HFFc6 (cell line): ENCODE measurements at regions not wholly inside any gene's neighbourhood (a gene's known extent, or its start where the extent isn't known, plus 50 kb on each side); places are given as distances from the start of the nearest gene placed in this dataset.
"Not testable (repeated sequence)": the region's sequence is repeated elsewhere in the genome, so short reads cannot be mapped to it uniquely, and the experiment has no call there.

ENCODE experiments used
- DNase-seq: peaks from one replicate; pipeline ENCODE4 v3.0.0-alpha.2; 2018
- H3K27ac Mint-ChIP-seq: 2 replicates; pipeline ENCODE4 v1.8.0; 2020; ENCODE audit warnings: mild to moderate bottlenecking, mixed read lengths
- H3K27me3 Mint-ChIP-seq: 2 replicates; pipeline ENCODE4 v1.8.0; 2021; ENCODE audit warnings: mild to moderate bottlenecking, moderate library complexity, mixed read lengths; ENCODE audit not compliant: insufficient read depth
- H3K36me3 Mint-ChIP-seq: 2 replicates; pipeline ENCODE4 v1.8.0; 2021; ENCODE audit warnings: low read depth, mixed read lengths
- H3K4me1 Mint-ChIP-seq: 2 replicates; pipeline ENCODE4 v1.8.0; 2020; ENCODE audit warnings: low read depth, mixed read lengths
- H3K4me3 Mint-ChIP-seq: 2 replicates; pipeline ENCODE4 v1.8.0; 2020; ENCODE audit warnings: mild to moderate bottlenecking, moderate library complexity, mixed read lengths
- H3K9me3 Mint-ChIP-seq: 2 replicates; pipeline ENCODE4 v1.8.0; 2020; ENCODE audit warnings: mild to moderate bottlenecking, mixed read lengths
- CTCF ChIP-seq: fragments of 200-600 bp; sonication (generic); IDR thresholded peaks from 2 replicates; pipeline ENCODE4 v1.5.0; 2021; ENCODE audit warnings: antibody characterized with exemption, mild to moderate bottlenecking

GRCh38 chr4:10841697-10842096 is 157.1 kb upstream of the CLNK start:
- no peaks in the 10 kb centered on the region; the same call in 1 of the 2 replicates for H3K27me3 Mint-ChIP-seq
- DNase-seq, result no peak
- no peaks in the 10 kb centered on the region for H3K4me1 Mint-ChIP-seq
- TF ChIP-seq CTCF, result no peak
- peaks cover 17% of the 10 kb centered on the region for H3K9me3 Mint-ChIP-seq
- H3K4me3 Mint-ChIP-seq, result no peak overlapping the region
- no peak overlapping the region for H3K27ac Mint-ChIP-seq
- H3K36me3 Mint-ChIP-seq, result no peaks in the 10 kb centered on the region

GRCh38 chr4:10837151-10837550 is 152.6 kb upstream of the CLNK start:
- Mint-ChIP-seq H3K4me1 (no peaks in the 10 kb centered on the region), H3K9me3 (peaks cover 16% of the 10 kb centered on the region), H3K36me3 (no peaks in the 10 kb centered on the region), H3K4me3 (no peak overlapping the region), H3K27ac (no peak overlapping the region), H3K27me3 (no peaks in the 10 kb centered on the region; the same call in 1 of the 2 replicates)
- no peak for DNase-seq
- TF ChIP-seq CTCF, result no peak

- Mint-ChIP-seq H3K4me1 (no peaks in the 10 kb centered on the region), H3K4me3 (no peak overlapping the region), H3K36me3 (no peaks in the 10 kb centered on the region), H3K27ac (no peak overlapping the region), H3K27me3 (peaks cover 1% of the 10 kb centered on the region), H3K9me3 (peaks cover 24% of the 10 kb centered on the region)
- no peak for DNase-seq
- no peak for TF ChIP-seq CTCF
Measured at GRCh38 chr4:10832806-10833628, 148.4 kb upstream of the CLNK start.

GRCh38 chr4:10831727-10832408 is 147.3 kb upstream of the CLNK start:
- H3K27ac Mint-ChIP-seq, result no peak overlapping the region
- peaks cover 1% of the 10 kb centered on the region for H3K27me3 Mint-ChIP-seq
- H3K4me1 Mint-ChIP-seq, result no peaks in the 10 kb centered on the region
- H3K4me3 Mint-ChIP-seq, result no peak overlapping the region
- no peak for TF ChIP-seq CTCF
- H3K36me3 Mint-ChIP-seq, result no peaks in the 10 kb centered on the region
- DNase-seq, result no peak
- peaks cover 18% of the 10 kb centered on the region for H3K9me3 Mint-ChIP-seq

- H3K27ac Mint-ChIP-seq, H3K4me3 Mint-ChIP-seq, DNase-seq, H3K27me3 Mint-ChIP-seq, H3K36me3 Mint-ChIP-seq, H3K4me1 Mint-ChIP-seq: not testable (repeated sequence)
- peaks cover 11% of the 10 kb centered on the region for H3K9me3 Mint-ChIP-seq
Measured at GRCh38 chr4:10828918-10829538, 144.5 kb upstream of the CLNK start.

GRCh38 chr4:10821826-10822225 is 137.3 kb upstream of the CLNK start:
- no peak for DNase-seq
- Mint-ChIP-seq H3K36me3 (no peaks in the 10 kb centered on the region), H3K4me1 (no peaks in the 10 kb centered on the region), H3K27me3 (no peaks in the 10 kb centered on the region), H3K9me3 (no peaks in the 10 kb centered on the region), H3K27ac (no peak overlapping the region), H3K4me3 (no peak overlapping the region)
- TF ChIP-seq CTCF, result no peak
